LNCAP (cell line): ENCODE measurements at regions not wholly inside any gene's neighbourhood (a gene's known extent, or its start where the extent isn't known, plus 50 kb on each side); places are given as distances from the start of the nearest gene placed in this dataset.

Experiments
- CTCF ChIP-seq: fragments of 450-650 bp; IDR thresholded peaks from 2 replicates; pipeline ENCODE4 v1.5.1; 2017; ENCODE audit warnings: mild to moderate bottlenecking

DNA sequence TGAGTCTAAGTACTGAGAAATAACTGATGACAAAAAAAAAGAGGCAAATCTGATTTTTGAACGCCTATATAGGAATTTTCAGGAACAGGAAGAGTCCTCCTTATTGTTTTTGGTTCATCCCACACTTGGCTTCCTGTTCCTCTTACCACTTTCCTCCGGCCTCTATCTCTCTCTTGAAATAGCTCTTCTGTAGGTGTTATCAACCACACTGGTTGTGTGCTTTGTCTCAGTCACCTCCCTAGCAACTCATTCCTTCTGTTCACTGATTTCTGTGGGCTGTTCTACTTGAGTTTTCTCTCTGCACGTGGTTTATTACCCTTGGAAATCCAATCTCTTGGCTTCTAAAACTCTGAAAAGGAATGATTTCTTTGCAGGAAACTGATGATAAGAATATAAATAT is 78.7 kb upstream of the C11orf87 start:
- no peak for TF ChIP-seq CTCF

GRCh38 chr11:109347304-109347703 is 74.7 kb upstream of the C11orf87 start:
- TF ChIP-seq CTCF = no peak

- no peak for TF ChIP-seq CTCF
Measured at GRCh38 chr11:109349276-109350080, 72.5 kb upstream of the C11orf87 start.

GRCh38 chr11:109350091-109350490 is 71.9 kb upstream of the C11orf87 start:
- TF ChIP-seq CTCF = no peak

DNA sequence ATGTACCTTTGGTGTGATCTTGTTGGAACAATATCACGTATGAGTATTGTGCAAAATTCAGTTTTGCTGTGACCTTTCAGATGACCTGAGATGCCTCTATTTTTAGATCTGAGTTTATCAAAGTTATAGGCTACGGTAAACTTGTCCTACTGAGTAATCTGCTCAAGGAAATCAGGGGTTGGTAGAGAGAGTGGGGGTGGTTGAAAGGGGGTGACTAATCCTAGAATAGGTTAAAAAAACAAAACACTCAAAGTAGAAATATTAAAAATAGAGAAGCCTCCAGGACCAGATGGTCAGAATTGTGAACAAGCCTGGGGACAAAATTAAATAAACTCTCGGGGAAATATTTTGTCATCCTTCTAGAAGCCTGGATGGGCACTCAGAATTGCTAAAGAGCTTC is 59.9 kb upstream of the C11orf87 start:
- no peak for TF ChIP-seq CTCF

- TF ChIP-seq CTCF = no peak
Measured at GRCh38 chr11:109363682-109364081, 58.3 kb upstream of the C11orf87 start.

DNA sequence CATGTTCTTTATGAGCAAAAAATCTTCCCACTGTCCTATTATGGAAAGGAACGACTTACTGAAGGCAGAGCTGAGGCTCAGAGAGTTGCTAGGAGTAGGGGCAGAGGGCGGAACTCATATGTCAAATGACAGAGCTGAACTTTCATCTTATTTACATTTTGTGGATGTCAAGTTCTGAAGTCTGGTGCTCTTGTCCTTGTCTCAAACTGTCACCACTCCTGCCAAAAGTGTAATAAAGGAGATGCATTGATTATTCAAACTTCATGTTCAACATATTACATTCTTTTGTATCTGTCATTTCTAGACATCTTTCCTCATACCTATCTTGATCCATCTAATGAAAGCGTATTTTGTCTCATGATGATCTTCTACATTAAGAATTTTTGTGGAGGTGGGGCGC is 57.1 kb upstream of the C11orf87 start:
- no peak for TF ChIP-seq CTCF
